K562 (cell line): ENCODE measurements at regions not wholly inside any gene's neighbourhood (a gene's known extent, or its start where the extent isn't known, plus 50 kb on each side); places are given as distances from the start of the nearest gene placed in this dataset.

ENCODE experiments used
- ATAC-seq: fragments of 200-7000 bp; cut with Tn5 transposase; 3 replicates; pipeline ENCODE4 v1.9.1; 2020; ENCODE audit warnings: moderate library complexity
- BruUV-seq: library from RNA; stranded (reverse); fragments of 400-500 nt; replicated peaks from 2 replicates; lab custom pipeline; 2021; lab: Mats Ljungman, UMichigan
- CTCF ChIA-PET: fragments of 300-600 bp; formaldehyde crosslinking; extraction: SDS; loops from one replicate; lab custom pipeline; 2021; ENCODE audit warnings: low intra/inter-chr PET ratio; lab: Yijun Ruan, JAX
- POLR2A ChIA-PET: fragments of 300-600, 350-650 bp; sonication (Branson Sonifier 250); formaldehyde crosslinking; extraction: SDS; loops from one replicate; lab custom pipeline; 2021; ENCODE audit warnings: antibody characterized with exemption, inconsistent platforms; lab: Yijun Ruan, JAX
- DNase-seq, 4 experiments: peaks; one replicate each; pipeline versions ENCODE4 v3.0.0 to v3.0.0-alpha.2; 2011 to 2018; ENCODE audit warnings: low spot score in 3 of 4, mixed read lengths in 3 of 4; ENCODE audit errors: extremely low read depth in 1 of 4
- FAIRE-seq: peaks from 2 replicates; lab custom pipeline; 2011; peaks lifted over from hg19 to GRCh38; lab: Jason Lieb, UNC
- H2AFZ ChIP-seq: 2 replicates; pipeline ENCODE4 v1.6.0; 2011; ENCODE audit warnings: low read depth, low read length, control low read depth, inconsistent platforms
- H3K27ac ChIP-seq: fragments of 200-600 bp; 3 replicates; pipeline ENCODE4 v1.8.0; 2011; ENCODE audit warnings: low read depth, mild to moderate bottlenecking, control low read depth, inconsistent platforms, low read length, moderate library complexity, mixed read lengths; ENCODE audit errors: extremely low read depth
- H3K27me3 ChIP-seq, 2 experiments: fragments of 300-600 bp in 1 of 2; 2 replicates in 1 of 2; 3 replicates in 1 of 2; pipeline versions ENCODE4 v1.6.0 to v1.8.0; 2011; ENCODE audit warnings: inconsistent platforms in 2 of 2, low read length in 2 of 2, mild to moderate bottlenecking in 1 of 2, mixed read lengths in 1 of 2, moderate library complexity in 1 of 2; ENCODE audit not compliant: control insufficient read depth in 2 of 2, insufficient read depth in 2 of 2
- H3K36me3 ChIP-seq: fragments of 300-600 bp; 3 replicates; pipeline ENCODE4 v1.8.0; 2011; ENCODE audit warnings: mild to moderate bottlenecking, low read length, inconsistent platforms; ENCODE audit not compliant: control insufficient read depth, insufficient read depth
- H3K4me1 ChIP-seq, 2 experiments: fragments of 200-600 bp in 1 of 2; replicated peaks in 1 of 2; 2 replicates in 1 of 2; 3 replicates in 1 of 2; pipeline versions ENCODE4 v1.5.1 to v1.8.0; 2011; ENCODE audit warnings: inconsistent platforms in 2 of 2, low read length in 2 of 2, mild to moderate bottlenecking in 1 of 2, mixed read lengths in 1 of 2, moderate library complexity in 1 of 2; ENCODE audit not compliant: control insufficient read depth in 2 of 2, insufficient read depth in 2 of 2
- H3K4me2 ChIP-seq: 2 replicates; pipeline ENCODE4 v1.6.1; 2011; ENCODE audit warnings: low read length, control low read depth, inconsistent platforms, mixed read lengths; ENCODE audit not compliant: insufficient read depth
- H3K4me3 ChIP-seq: fragments of 200-600 bp; sonication (generic), shearing (Covaris generic); 2 replicates; pipeline ENCODE4 v1.5.1; 2016; ENCODE audit warnings: control low read depth, inconsistent platforms
- H3K79me2 ChIP-seq: fragments of 200-600 bp; 3 replicates; pipeline ENCODE4 v1.8.0; 2011; ENCODE audit warnings: low read length, inconsistent platforms; ENCODE audit not compliant: control insufficient read depth, insufficient read depth
- H3K9ac ChIP-seq, 2 experiments: 2 replicates each; pipeline versions ENCODE4 v1.6.0 to v1.6.1; 2011; ENCODE audit warnings: low read depth in 2 of 2, low read length in 2 of 2, control low read depth in 1 of 2, inconsistent platforms in 1 of 2, mild to moderate bottlenecking in 1 of 2, mixed read lengths in 1 of 2; ENCODE audit not compliant: insufficient read depth in 1 of 2
- H3K9me1 ChIP-seq: one replicate; pipeline ENCODE4 v1.6.0; 2011; ENCODE audit warnings: inconsistent platforms, mild to moderate bottlenecking, low read length, moderate library complexity; ENCODE audit not compliant: control insufficient read depth, insufficient read depth
- H3K9me3 ChIP-seq: replicated peaks from 2 replicates; pipeline ENCODE4 v1.5.1; 2011; ENCODE audit warnings: low read depth, low read length, inconsistent platforms; ENCODE audit not compliant: control insufficient read depth, insufficient read depth
- H4K20me1 ChIP-seq: replicated peaks from 2 replicates; pipeline ENCODE4 v1.6.1; 2011; ENCODE audit warnings: low read length, inconsistent platforms, mixed read lengths; ENCODE audit not compliant: control insufficient read depth, insufficient read depth
- ASH1L ChIP-seq: fragments of 450-650 bp; IDR thresholded peaks from 2 replicates; pipeline ENCODE4 v1.6.1; 2018; ENCODE audit warnings: borderline replicate concordance, mild to moderate bottlenecking, low read depth; ENCODE audit not compliant: partially characterized antibody
- ELF1 ChIP-seq: fragments of 200-800 bp; sonication (Bioruptor generic); IDR thresholded peaks from 2 replicates; pipeline ENCODE4 v1.6.1; 2016; ENCODE audit warnings: missing genetic modification characterization, missing compliant biosample characterization
- ILK ChIP-seq: fragments of 450-650 bp; IDR thresholded peaks from 2 replicates; pipeline ENCODE4 v1.6.1; 2016; ENCODE audit warnings: missing genetic modification characterization, low read depth, mild to moderate bottlenecking, missing compliant biosample characterization, moderate library complexity, borderline replicate concordance
- RAD21 ChIP-seq, 2 experiments: fragments of 250-450 bp in 1 of 2; fragments of 450-650 bp in 1 of 2; sonication (Bioruptor Pico) in 1 of 2; formaldehyde crosslinking in 1 of 2; IDR thresholded peaks in 1 of 2; conservative IDR thresholded peaks in 1 of 2; 2 replicates each; pipeline versions ENCODE4 v1.4.0 to v1.8.0; 2020 to 2022; ENCODE audit warnings: mild to moderate bottlenecking in 2 of 2, moderate library complexity in 1 of 2
- TBP ChIP-seq: optimal IDR thresholded peaks from 2 replicates; pipeline ENCODE3; 2011; ENCODE audit warnings: low read depth, low read length, improper control_type of control experiment
- U2AF1 ChIP-seq: fragments of 200-400 bp; formaldehyde crosslinking; optimal IDR thresholded peaks from 2 replicates; pipeline ENCODE3; 2017; ENCODE audit warnings: mild to moderate bottlenecking, low read depth, low read length, moderate library complexity
- ZNF174 ChIP-seq: fragments of 250-450 bp; sonication (Bioruptor Pico); IDR thresholded peaks from 2 replicates; pipeline ENCODE4 v1.4.0; 2020; ENCODE audit warnings: mild to moderate bottlenecking
- ZNF354B ChIP-seq: fragments of 250-450 bp; sonication (Bioruptor Pico); IDR thresholded peaks from 2 replicates; pipeline ENCODE4 v1.4.0; 2020
- WGBS: fragments of 100-300 bp; shearing (Covaris generic); methylation state at CpG from one replicate; pipeline ENCODE4 v1.1.6; 2016; ENCODE audit warnings: low coverage, mixed read lengths; ENCODE audit not compliant: insufficient coverage; ENCODE audit errors: missing lambda C conversion rate; 5-methylcytosine and 5-hydroxymethylcytosine counted together
- in situ Hi-C: fragments of 300-500 bp; cut with MboI; formaldehyde crosslinking; loops from 4 replicates; pipeline ENCODE4 v1.15.0; 2018; ENCODE audit warnings: inconsistent platforms, mixed read lengths
- intact Hi-C: fragments of 100-400 bp; cut with micrococcal nuclease; formaldehyde crosslinking; loops from 2 replicates; pipeline ENCODE4 v1.14.2; 2022
- TF ChIP-seq, protein P1 (sequence below): fragments of 250-450 bp; sonication (Bioruptor Pico); IDR thresholded peaks from 2 replicates; pipeline ENCODE4 v1.4.0; 2020; ENCODE audit warnings: borderline replicate concordance

DNA sequence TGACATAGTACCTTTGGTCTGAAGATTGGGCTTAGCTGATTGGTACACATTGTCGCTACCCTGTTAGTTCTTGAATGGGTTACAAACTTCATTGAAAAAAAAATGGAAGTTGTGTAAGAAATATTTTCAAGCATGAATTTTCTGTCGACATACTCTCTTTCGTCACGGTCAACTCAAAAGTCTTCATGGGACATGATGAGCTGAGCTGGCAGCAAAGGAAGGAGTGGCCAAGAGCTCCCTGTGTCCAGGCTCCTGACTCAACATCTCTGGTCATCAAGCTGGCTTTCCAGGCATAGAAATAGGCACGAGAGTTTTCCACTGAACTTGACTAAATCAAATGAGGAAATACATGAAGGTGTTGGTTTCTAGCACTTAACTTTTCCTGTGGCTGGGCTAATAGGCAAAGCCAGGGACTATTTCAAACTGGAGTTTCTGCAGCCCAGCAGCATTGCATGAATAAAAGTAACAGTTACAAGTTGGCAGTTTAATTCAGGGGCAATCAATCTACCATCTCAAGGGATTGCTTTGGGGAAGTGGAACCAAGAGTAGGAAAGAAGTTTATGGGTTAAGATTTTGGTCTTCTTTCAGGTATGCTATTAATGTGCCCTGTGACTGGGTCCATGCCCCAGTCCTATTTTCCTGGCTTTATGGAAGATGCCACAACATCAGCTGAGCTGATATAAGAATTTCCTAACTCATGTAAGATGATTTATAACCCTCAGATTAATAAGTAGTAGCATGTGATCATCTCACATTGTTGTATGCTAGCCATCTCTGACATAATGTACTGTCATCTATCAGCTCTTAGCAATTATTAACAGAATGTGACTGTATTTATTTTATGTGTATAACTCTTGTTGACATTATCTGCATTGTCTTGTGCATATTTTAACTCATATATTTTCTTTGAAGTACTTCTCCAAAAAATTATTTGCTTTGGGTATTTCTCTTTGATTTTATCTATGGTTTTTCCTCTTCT, 385.8 kb downstream of the DLEU7 start:
- Histone ChIP-seq H3K9me1 (no peaks in the 10 kb centered on the region), H3K9ac (no peak overlapping the region), H3K4me1 (peaks cover 0 to 18% of the 10 kb centered on the region in 2 experiments; a peak in 2 of 5 replicates), H2AFZ (no peak overlapping the region), H3K27ac (no peak overlapping the region), H3K4me3 (no peak overlapping the region), H3K27me3 (no peaks in the 10 kb centered on the region), H3K36me3 (no peaks in the 10 kb centered on the region; the same call in 2 of the 3 replicates), H4K20me1 (no peaks in the 10 kb centered on the region), H3K79me2 (no peaks in the 10 kb centered on the region), H3K9me3 (no peaks in the 10 kb centered on the region), H3K4me2 (no peak overlapping the region)
- ATAC-seq (no peak), DNase-seq (no peak), FAIRE-seq (no peak)
- no peak for TF ChIP-seq ZNF174 (CRISPR knock-in tag)
- no peak for TF ChIP-seq ZNF354B (CRISPR knock-in tag)
- TF ChIP-seq ASH1L = no peak
- ChIA-PET CTCF (no interaction called here), POLR2A (no interaction called here)
- in situ Hi-C loops (no loop called here), intact Hi-C loops (no loop called here)
- BruUV-seq = no TSS peak
- WGBS = 50% methylated on average over 2 of the region's 5 CpGs

DNA sequence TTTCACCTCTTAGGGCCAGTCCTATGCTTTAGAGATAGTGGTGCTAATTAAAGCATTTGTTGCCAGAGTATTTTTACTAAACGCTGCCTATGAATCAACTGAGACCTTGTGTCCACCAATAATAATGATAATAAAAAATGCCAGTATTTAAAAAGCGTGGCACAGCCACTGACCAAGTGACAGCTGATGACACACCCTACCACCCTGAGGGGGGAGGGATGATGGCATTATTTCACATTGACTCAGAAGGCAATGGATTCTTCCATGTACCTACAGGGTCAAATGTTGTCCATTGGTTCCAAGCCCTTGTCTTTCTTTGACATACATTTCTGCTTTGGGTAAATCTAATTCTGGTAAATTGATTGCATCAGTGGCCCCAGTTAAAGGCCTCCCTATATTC, 384.4 kb downstream of the DLEU7 start:
- no peaks in the 10 kb centered on the region for H3K79me2 ChIP-seq
- no peaks in the 10 kb centered on the region; the same call in 2 of the 3 replicates for H3K36me3 ChIP-seq
- H3K9me3 ChIP-seq = no peaks in the 10 kb centered on the region
- no peak overlapping the region for H2AFZ ChIP-seq
- TF ChIP-seq RAD21 (CRISPR knock-in tag; conservative IDR thresholded peaks at IDR 0.05 in 1 of 2, IDR thresholded peaks at IDR 0.05 in 1 of 2) (no peak), ILK (tag) (no peak), TBP (no peak), ELF1 (no peak), U2AF1 (no peak)
- TF ChIP-seq, protein P1, sequence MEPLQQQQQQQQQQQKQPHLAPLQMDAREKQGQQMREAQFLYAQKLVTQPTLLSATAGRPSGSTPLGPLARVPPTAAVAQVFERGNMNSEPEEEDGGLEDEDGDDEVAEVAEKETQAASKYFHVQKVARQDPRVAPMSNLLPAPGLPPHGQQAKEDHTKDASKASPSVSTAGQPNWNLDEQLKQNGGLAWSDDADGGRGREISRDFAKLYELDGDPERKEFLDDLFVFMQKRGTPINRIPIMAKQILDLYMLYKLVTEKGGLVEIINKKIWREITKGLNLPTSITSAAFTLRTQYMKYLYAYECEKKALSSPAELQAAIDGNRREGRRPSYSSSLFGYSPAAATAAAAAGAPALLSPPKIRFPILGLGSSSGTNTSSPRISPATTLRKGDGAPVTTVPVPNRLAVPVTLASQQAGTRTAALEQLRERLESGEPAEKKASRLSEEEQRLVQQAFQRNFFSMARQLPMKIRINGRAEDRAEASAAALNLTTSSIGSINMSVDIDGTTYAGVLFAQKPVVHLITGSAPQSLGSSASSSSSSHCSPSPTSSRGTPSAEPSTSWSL (CRISPR knock-in tag) = no peak
- ATAC-seq = peak; percentile 32; the same call in 2 of the 3 replicates
- intact Hi-C loops = no loop called here
- H3K27me3 ChIP-seq = no peaks in the 10 kb centered on the region
- H4K20me1 ChIP-seq = no peaks in the 10 kb centered on the region
- in situ Hi-C loops = no loop called here
- peaks cover 0 to 18% of the 10 kb centered on the region in 2 experiments; a peak in 2 of 5 replicates for H3K4me1 ChIP-seq
- H3K9me1 ChIP-seq = no peaks in the 10 kb centered on the region
- CTCF ChIA-PET = no interaction called here
- no peak overlapping the region for H3K4me2 ChIP-seq
- H3K9ac ChIP-seq = no peak overlapping the region
- WGBS = 63% methylated on average over 2 of the region's 2 CpGs
- H3K27ac ChIP-seq = no peak overlapping the region
- DNase-seq = no peak
- no peak for FAIRE-seq
- BruUV-seq = no TSS peak
- POLR2A ChIA-PET = no interaction called here
- H3K4me3 ChIP-seq = no peak overlapping the region
